CD14-positive monocyte (primary cell): ENCODE measurements at regions not wholly inside any gene's neighbourhood (a gene's known extent, or its start where the extent isn't known, plus 50 kb on each side); places are given as distances from the start of the nearest gene placed in this dataset.

Experiments used
- DNase-seq, 3 donors: peaks; one replicate each; pipeline ENCODE4 v3.0.0-alpha.2; 2011 to 2022
- H2AFZ ChIP-seq: 2 replicates; pipeline ENCODE4 v1.6.0; 2012; ENCODE audit warnings: mild to moderate bottlenecking, low read depth, low read length, inconsistent platforms; ENCODE audit not compliant: insufficient read depth, poor library complexity, severe bottlenecking
- H3K27ac ChIP-seq, 2 donors: 1 replicate in 1 of 2; 2 replicates in 1 of 2; pipeline ENCODE4 v1.5.1; 2012 to 2013; ENCODE audit warnings: low read length in 2 of 2, control low read depth in 1 of 2, inconsistent platforms in 1 of 2, low read depth in 1 of 2, mild to moderate bottlenecking in 1 of 2
- H3K27me3 ChIP-seq, 2 donors: one replicate each; pipeline versions ENCODE4 v1.6.0 to v1.6.1; 2011 to 2013; ENCODE audit warnings: low read length in 2 of 2; ENCODE audit not compliant: control insufficient read depth in 2 of 2, insufficient read depth in 2 of 2
- H3K36me3 ChIP-seq, 2 donors: replicated peaks in 1 of 2; 1 replicate in 1 of 2; 2 replicates in 1 of 2; pipeline versions ENCODE4 v1.5.1 to v1.6.1; 2012 to 2013; ENCODE audit warnings: low read length in 2 of 2, control low read depth in 1 of 2, inconsistent platforms in 1 of 2, mild to moderate bottlenecking in 1 of 2; ENCODE audit not compliant: insufficient read depth in 2 of 2, control insufficient read depth in 1 of 2
- H3K4me1 ChIP-seq, 2 donors: 1 replicate in 1 of 2; 2 replicates in 1 of 2; pipeline versions ENCODE4 v1.5.1 to v1.6.1; 2012 to 2013; ENCODE audit warnings: low read length in 2 of 2, control low read depth in 1 of 2, inconsistent platforms in 1 of 2, mild to moderate bottlenecking in 1 of 2, moderate library complexity in 1 of 2; ENCODE audit not compliant: insufficient read depth in 2 of 2, control insufficient read depth in 1 of 2
- H3K4me2 ChIP-seq: replicated peaks from 2 replicates; pipeline ENCODE3; 2012; ENCODE audit warnings: low read length, moderate library complexity, mild to moderate bottlenecking; ENCODE audit not compliant: poor library complexity, severe bottlenecking; ENCODE audit errors: extremely low read depth
- H3K4me3 ChIP-seq, 3 experiments: fragments of 200-600 bp in 1 of 3; sonication (generic) in 1 of 3; replicated peaks in 1 of 3; 1 replicate in 2 of 3; 2 replicates in 1 of 3; pipeline ENCODE4 v1.5.1; 2011 to 2013; ENCODE audit warnings: low read length in 3 of 3, mild to moderate bottlenecking in 3 of 3, control low read depth in 2 of 3, low read depth in 2 of 3, inconsistent platforms in 1 of 3, moderate library complexity in 1 of 3
- H3K79me2 ChIP-seq: 2 replicates; pipeline ENCODE4 v1.6.0; 2012; ENCODE audit warnings: mild to moderate bottlenecking, control low read depth, inconsistent platforms, low read length, moderate library complexity; ENCODE audit not compliant: insufficient read depth
- H3K9ac ChIP-seq: 2 replicates; pipeline ENCODE4 v1.6.0; 2017; ENCODE audit warnings: low read length, mild to moderate bottlenecking; ENCODE audit not compliant: insufficient read depth, poor library complexity, severe bottlenecking
- H3K9me3 ChIP-seq, 2 donors: replicated peaks in 1 of 2; 1 replicate in 1 of 2; 2 replicates in 1 of 2; pipeline versions ENCODE4 v1.5.1 to v1.6.1; 2012 to 2013; ENCODE audit warnings: low read length in 2 of 2, control low read depth in 1 of 2; ENCODE audit not compliant: control insufficient read depth in 1 of 2, insufficient read depth in 1 of 2
- H4K20me1 ChIP-seq: 2 replicates; pipeline ENCODE4 v1.6.0; 2012; ENCODE audit warnings: mild to moderate bottlenecking, low read length, control low read depth, moderate library complexity; ENCODE audit not compliant: insufficient read depth
- H3K27ac Mint-ChIP-seq, 7 donors: one replicate each; pipeline ENCODE4 v1.8.0; 2020; ENCODE audit warnings: mild to moderate bottlenecking in 7 of 7, mixed read lengths in 7 of 7, moderate library complexity in 6 of 7, inconsistent platforms in 2 of 7
- H3K27me3 Mint-ChIP-seq, 3 donors: one replicate each; pipeline ENCODE4 v1.8.0; 2021 to 2022; ENCODE audit warnings: low read depth in 3 of 3, mild to moderate bottlenecking in 3 of 3, mixed read lengths in 3 of 3, moderate library complexity in 3 of 3, inconsistent platforms in 1 of 3
- H3K36me3 Mint-ChIP-seq, 2 donors: one replicate each; pipeline ENCODE4 v1.8.0; 2020; ENCODE audit warnings: mixed read lengths in 2 of 2, inconsistent platforms in 1 of 2, mild to moderate bottlenecking in 1 of 2
- H3K4me1 Mint-ChIP-seq: one replicate; pipeline ENCODE4 v1.8.0; 2020; ENCODE audit warnings: mild to moderate bottlenecking, mixed read lengths
- H3K4me3 Mint-ChIP-seq, 2 donors: one replicate each; pipeline ENCODE4 v1.8.0; 2020; ENCODE audit warnings: mild to moderate bottlenecking in 2 of 2, mixed read lengths in 2 of 2, moderate library complexity in 1 of 2
- H3K9me3 Mint-ChIP-seq, 7 donors: one replicate each; pipeline ENCODE4 v1.8.0; 2020 to 2022; ENCODE audit warnings: mixed read lengths in 7 of 7, mild to moderate bottlenecking in 6 of 7, moderate library complexity in 6 of 7, inconsistent platforms in 2 of 7
- CTCF ChIP-seq: fragments of 200-600 bp; IDR thresholded peaks from one replicate; pipeline ENCODE4 v1.8.0; 2022; ENCODE audit warnings: antibody characterized with exemption, mild to moderate bottlenecking
- WGBS: methylation state at CpG from one replicate; pipeline ENCODE4 v1.1.5; 2013; ENCODE audit warnings: missing lambda C conversion rate; ENCODE audit not compliant: insufficient coverage; 5-methylcytosine and 5-hydroxymethylcytosine counted together
- intact Hi-C, 2 donors: fragments of 100-400 bp; cut with micrococcal nuclease; formaldehyde crosslinking; loops; one replicate each; pipeline versions ENCODE4 v1.15.0 to v1.15.1; 2023

- no peaks in the 10 kb centered on the region for H3K27me3 Mint-ChIP-seq
- intact Hi-C loops = loop anchor here in 1 of 2 donors (10.0 kb wide), 1 partner anchor 47 kb away; no protein-coding TSS in a partner anchor
Measured at GRCh38 chr4:175051974-175052373, 133.8 kb downstream of the ADAM29 start.

GRCh38 chr4:175054980-175055379 is 136.8 kb downstream of the ADAM29 start:
- Histone ChIP-seq H3K9me3 (peaks cover 11 to 18% of the 10 kb centered on the region in 2 donors), H3K4me2 (no peak overlapping the region), H3K27ac (no peak overlapping the region), H3K79me2 (no peaks in the 10 kb centered on the region), H3K4me1 (no peaks in the 10 kb centered on the region), H3K36me3 (no peaks in the 10 kb centered on the region), H3K4me3 (no peak overlapping the region), H3K9ac (no peak overlapping the region), H4K20me1 (no peaks in the 10 kb centered on the region), H3K27me3 (no peaks in the 10 kb centered on the region), H2AFZ (no peak overlapping the region)
- Mint-ChIP-seq H3K27me3 (no peaks in the 10 kb centered on the region), H3K4me3 (no peak overlapping the region), H3K9me3 (peaks cover 0 to 11% (median 7%) of the 10 kb centered on the region in 7 donors), H3K27ac (no peak overlapping the region), H3K4me1 (no peaks in the 10 kb centered on the region), H3K36me3 (no peaks in the 10 kb centered on the region)
- intact Hi-C loops = loop anchor here in 1 of 2 donors (10.0 kb wide), 1 partner anchor 50 kb away; no protein-coding TSS in a partner anchor
- no peak for TF ChIP-seq CTCF
- no peak for DNase-seq
- 61% methylated on average over 3 of the region's 3 CpGs for WGBS

More at GRCh38 chr4:175051974-175052373, 133.8 kb downstream of the ADAM29 start:
- no peaks in the 10 kb centered on the region for H3K79me2 ChIP-seq
- H3K9ac ChIP-seq = no peak overlapping the region
- H3K36me3 Mint-ChIP-seq = no peaks in the 10 kb centered on the region
- peaks cover 14 to 18% of the 10 kb centered on the region in 2 donors for H3K9me3 ChIP-seq
- no peak overlapping the region for H3K27ac Mint-ChIP-seq
- H3K27ac ChIP-seq = no peak overlapping the region
- H3K4me3 ChIP-seq = no peak overlapping the region
- no peaks in the 10 kb centered on the region for H3K36me3 ChIP-seq
- H3K9me3 Mint-ChIP-seq = peaks cover 0 to 11% (median 6%) of the 10 kb centered on the region in 7 donors
- no peaks in the 10 kb centered on the region for H4K20me1 ChIP-seq
- WGBS = 33% methylated on average over 1 of the region's 2 CpGs
- no peak for TF ChIP-seq CTCF
- no peak overlapping the region for H3K4me3 Mint-ChIP-seq
- no peaks in the 10 kb centered on the region for H3K4me1 Mint-ChIP-seq
- no peak for DNase-seq
- H3K4me2 ChIP-seq = no peak overlapping the region
- no peaks in the 10 kb centered on the region for H3K4me1 ChIP-seq
- no peaks in the 10 kb centered on the region for H3K27me3 ChIP-seq
- H2AFZ ChIP-seq = no peak overlapping the region
